ENCODE measurements at regions not wholly inside any gene's neighbourhood (a gene's known extent, or its start where the extent isn't known, plus 50 kb on each side); places are given as distances from the start of the nearest gene placed in this dataset.

DNA sequence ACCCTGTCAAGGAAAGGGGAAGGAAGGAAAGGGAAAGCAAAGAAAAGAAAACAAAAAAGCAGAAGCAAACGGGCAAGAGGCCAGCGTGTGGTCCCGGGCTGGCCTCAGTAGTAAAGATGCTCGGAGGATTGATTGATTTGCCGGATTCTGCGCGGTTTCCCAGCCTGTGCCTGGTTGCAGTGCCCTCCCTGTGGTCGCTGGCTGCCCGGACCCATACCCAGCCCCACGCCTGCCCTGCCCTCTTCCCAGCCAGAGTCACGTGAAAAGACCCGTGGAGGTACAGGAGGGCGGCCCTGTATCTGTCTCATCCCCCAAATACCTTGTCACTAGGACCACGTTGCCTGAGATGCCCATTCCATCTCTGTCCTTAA, 55.1 kb upstream of the IMP4 start:
- Histone ChIP-seq H3K4me3 (ENCODE audit: extremely low read depth in 1 of 4, insufficient read depth in 2 of 4, low read depth in 3 of 4, low read length in 4 of 4) (no peak overlapping the region), H3K18ac (ENCODE audit: extremely low read depth, low read length) (no peak overlapping the region), H3K79me2 (ENCODE audit: control insufficient read depth in 1 of 2, insufficient read depth in 2 of 2, low read length in 2 of 2) (no peaks in the 10 kb centered on the region), H2BK15ac (ENCODE audit: low read length) (no peak overlapping the region), H3K4ac (replicated peaks; ENCODE audit: insufficient read length, low read depth, low read length) (no peak overlapping the region), H2AFZ (ENCODE audit: low read length) (no peak overlapping the region), H3K4me2 (ENCODE audit: insufficient read depth in 1 of 2, low read depth in 2 of 2, low read length in 2 of 2) (no peak overlapping the region), H2BK12ac (ENCODE audit: low read depth, low read length) (no peak overlapping the region), H4K20me1 (replicated peaks in 1 of 2; ENCODE audit: control insufficient read depth in 1 of 2, insufficient read depth in 2 of 2, low read length in 2 of 2) (no peaks in the 10 kb centered on the region), H4K5ac (ENCODE audit: insufficient read length, low read depth, low read length) (no peak overlapping the region), H3K27me3 (replicated peaks in 1 of 4; ENCODE audit: control insufficient read depth in 3 of 4, extremely low read depth in 1 of 4, insufficient read depth in 3 of 4, low read length in 3 of 4) (0 out of 7 replicates have a peak, but pooled peaks cover 0 to 3% (median 0%) of the 10 kb centered on the region in 4 experiments), H2BK20ac (ENCODE audit: low read length) (no peak overlapping the region), H3K4me1 (replicated peaks in 1 of 4; ENCODE audit: control insufficient read depth in 3 of 4, insufficient read depth in 4 of 4, low read length in 3 of 4) (peaks cover 0 to 2% (median 0%) of the 10 kb centered on the region in 4 experiments; a peak in 1 of 7 replicates), H3K23ac (ENCODE audit: insufficient read length) (no peak overlapping the region), H3K14ac (ENCODE audit: insufficient read length) (no peak overlapping the region), H3K79me1 (ENCODE audit: low read depth, low read length) (no peaks in the 10 kb centered on the region), H3K36me3 (ENCODE audit: control insufficient read depth in 2 of 4, insufficient read depth in 4 of 4, low read length in 3 of 4) (no peaks in the 10 kb centered on the region), H3K9me3 (ENCODE audit: insufficient read depth in 2 of 2, low read depth in 1 of 2, low read length in 1 of 2) (no peaks in the 10 kb centered on the region), H3K56ac (replicated peaks; ENCODE audit: insufficient read length, low read depth, low read length) (no peak overlapping the region), H2BK5ac (ENCODE audit: low read depth, low read length) (no peak overlapping the region), H4K8ac (ENCODE audit: extremely low read depth, insufficient read depth, low read length) (no peak overlapping the region), H3K27ac (ENCODE audit: low read depth, low read length) (no peak overlapping the region), H2AK5ac (ENCODE audit: low read depth, low read length) (no peak overlapping the region), H2BK120ac (replicated peaks; ENCODE audit: low read depth, low read length) (no peak overlapping the region), H4K91ac (replicated peaks; ENCODE audit: insufficient read length, low read length) (no peak overlapping the region), H3K23me2 (ENCODE audit: low read depth, low read length) (no peaks in the 10 kb centered on the region), H3K9ac (replicated peaks in 1 of 4; ENCODE audit: extremely low read depth in 1 of 4, low read depth in 3 of 4, low read length in 3 of 4) (no peak overlapping the region)
- DNase-seq (ENCODE audit: low read depth in 1 of 2, low spot score in 2 of 2) (no peak), FAIRE-seq (no peak)
- ChIA-PET POLR2A (ENCODE audit: partially characterized antibody) (interaction anchor here (1.1 to 1.6 kb wide), 2 partner anchors 48 to 55 kb away, joined by 4 to 7 read pairs; partner anchors contain the start of gene IMP4), CTCF (ENCODE audit: partially characterized antibody) (interaction anchor here (0.7 to 5.6 kb wide), 9 partner anchors 27 to 117 kb away, joined by 3 to 65 read pairs (median 10); no protein-coding TSS in a partner anchor)
- WGBS, 2 experiments (ENCODE audit: extremely low coverage in 1 of 2, insufficient coverage in 1 of 2, insufficient read length in 1 of 2, insufficient replicate concordance in 2 of 2, low coverage in 1 of 2, low lambda C conversion rate in 2 of 2, missing lambda C conversion rate in 1 of 2): 88% methylated on average over 14 of the region's 14 CpGs; no CpG with 5 or more reads in 1 of the 2 experiments
- TF ChIP-seq CEBPB (IDR thresholded peaks at IDR 0.05; ENCODE audit: low read depth, low read length) (no peak), BRCA1 (IDR thresholded peaks at IDR 0.05; ENCODE audit: low read depth, low read length) (no peak), SP4 (IDR thresholded peaks at IDR 0.05; ENCODE audit: low read length) (no peak), BCL11A (IDR thresholded peaks at IDR 0.05; ENCODE audit: low read depth in 2 of 2, low read length in 2 of 2) (no peak), CBX8 (IDR thresholded peaks at IDR 0.05; ENCODE audit: borderline replicate concordance, low read depth, low read length) (no peak)

Measured in H1 (cell line).